Spleen (tissue), 7 donors: ENCODE measurements at regions not wholly inside any gene's neighbourhood (a gene's known extent, or its start where the extent isn't known, plus 50 kb on each side); places are given as distances from the start of the nearest gene placed in this dataset.

Experiments
- POLR2AphosphoS5 ChIP-seq, 3 donors: sonication (generic); formaldehyde crosslinking; IDR thresholded peaks; one replicate each; pipeline ENCODE4 v1.5.1; 2017; ENCODE audit warnings: antibody characterized with exemption in 3 of 3
- TF ChIP-seq, protein P1 (sequence below), 11 experiments: fragments of 200-600 bp in 7 of 11; fragments of 450-650 bp in 4 of 11; sonication (generic) in 4 of 11; IDR thresholded peaks in 8 of 11; conservative IDR thresholded peaks in 3 of 11; 1 replicate in 7 of 11; 2 replicates in 4 of 11; pipeline versions ENCODE4 v1.4.0 to v1.8.0; 2016 to 2021; ENCODE audit warnings: antibody characterized with exemption in 11 of 11, inconsistent platforms in 4 of 11, mild to moderate bottlenecking in 1 of 11
- donor health status: DM: no; HTN: no; CAD: no; lungs with moderate emphysema.
- donor health status: DM: no; HTN: no; CAD: no.
- donor health status: DM: no; HTN: no; CAD: no.

- TF ChIP-seq POLR2AphosphoS5 (IDR thresholded peaks at IDR 0.05), result no peak
- TF ChIP-seq, protein P1, sequence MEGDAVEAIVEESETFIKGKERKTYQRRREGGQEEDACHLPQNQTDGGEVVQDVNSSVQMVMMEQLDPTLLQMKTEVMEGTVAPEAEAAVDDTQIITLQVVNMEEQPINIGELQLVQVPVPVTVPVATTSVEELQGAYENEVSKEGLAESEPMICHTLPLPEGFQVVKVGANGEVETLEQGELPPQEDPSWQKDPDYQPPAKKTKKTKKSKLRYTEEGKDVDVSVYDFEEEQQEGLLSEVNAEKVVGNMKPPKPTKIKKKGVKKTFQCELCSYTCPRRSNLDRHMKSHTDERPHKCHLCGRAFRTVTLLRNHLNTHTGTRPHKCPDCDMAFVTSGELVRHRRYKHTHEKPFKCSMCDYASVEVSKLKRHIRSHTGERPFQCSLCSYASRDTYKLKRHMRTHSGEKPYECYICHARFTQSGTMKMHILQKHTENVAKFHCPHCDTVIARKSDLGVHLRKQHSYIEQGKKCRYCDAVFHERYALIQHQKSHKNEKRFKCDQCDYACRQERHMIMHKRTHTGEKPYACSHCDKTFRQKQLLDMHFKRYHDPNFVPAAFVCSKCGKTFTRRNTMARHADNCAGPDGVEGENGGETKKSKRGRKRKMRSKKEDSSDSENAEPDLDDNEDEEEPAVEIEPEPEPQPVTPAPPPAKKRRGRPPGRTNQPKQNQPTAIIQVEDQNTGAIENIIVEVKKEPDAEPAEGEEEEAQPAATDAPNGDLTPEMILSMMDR (IDR thresholded peaks at IDR 0.05 in 8 of 11, conservative IDR thresholded peaks at IDR 0.05 in 3 of 11), result no peak
These were observed 1424.0 kb upstream of the CDH6 start for GRCh38 chr5:29769474-29769873.
